ENCODE measurements at regions not wholly inside any gene's neighbourhood (a gene's known extent, or its start where the extent isn't known, plus 50 kb on each side); places are given as distances from the start of the nearest gene placed in this dataset.
"Not testable (repeated sequence)": the region's sequence is repeated elsewhere in the genome, so short reads cannot be mapped to it uniquely, and the experiment has no call there.

DNA sequence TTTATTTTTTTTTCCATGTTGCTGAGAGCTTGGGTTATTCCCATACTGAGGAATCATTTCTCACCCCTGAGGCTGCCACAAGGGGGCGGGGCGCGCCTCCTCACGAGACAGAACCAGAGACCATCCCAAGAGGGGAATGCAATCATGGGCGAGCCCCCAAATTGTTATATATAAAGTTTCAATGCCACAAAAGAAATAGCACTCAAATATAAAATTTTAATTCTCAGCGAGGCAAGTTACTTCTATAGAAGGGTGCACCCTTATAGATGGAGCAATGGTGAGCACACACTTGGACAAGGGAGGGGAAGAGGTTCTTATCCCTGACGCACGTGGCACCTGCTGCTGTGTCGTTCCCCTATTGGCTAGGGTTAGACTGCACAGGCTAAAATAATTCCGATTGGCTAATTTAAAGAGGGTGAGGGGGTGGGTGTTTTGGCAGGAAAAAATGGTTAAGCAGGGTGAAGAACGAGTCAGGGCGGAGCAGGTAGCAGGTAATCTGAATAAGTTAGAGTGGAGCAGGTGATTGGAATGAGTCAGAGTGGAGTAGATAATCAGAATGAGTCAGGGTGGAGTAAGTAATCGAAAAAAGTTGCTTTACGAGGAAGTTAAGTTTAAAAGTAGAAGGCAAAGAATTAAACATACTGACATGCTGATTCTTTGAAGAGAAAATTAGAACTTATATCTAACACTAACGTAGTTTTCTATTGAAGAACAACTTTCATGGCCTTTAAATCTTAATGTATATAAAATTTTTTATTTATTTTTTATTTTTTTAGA lies 177.5 kb downstream of the MTCL1 start:
- DNase-seq (ENCODE audit: low read depth in 3 of 3) = no peak

GRCh38 chr18:8883409-8883668 lies 178.0 kb downstream of the MTCL1 start:
- DNase-seq (ENCODE audit: low read depth in 3 of 3) = no peak

GRCh38 chr18:8887877-8888276 lies 182.5 kb downstream of the MTCL1 start:
- not testable (repeated sequence) for DNase-seq (ENCODE audit: low read depth in 3 of 3)

GRCh38 chr18:8889489-8889888 lies 184.1 kb downstream of the MTCL1 start:
- DNase-seq (ENCODE audit: low read depth in 3 of 3) = no peak

DNA sequence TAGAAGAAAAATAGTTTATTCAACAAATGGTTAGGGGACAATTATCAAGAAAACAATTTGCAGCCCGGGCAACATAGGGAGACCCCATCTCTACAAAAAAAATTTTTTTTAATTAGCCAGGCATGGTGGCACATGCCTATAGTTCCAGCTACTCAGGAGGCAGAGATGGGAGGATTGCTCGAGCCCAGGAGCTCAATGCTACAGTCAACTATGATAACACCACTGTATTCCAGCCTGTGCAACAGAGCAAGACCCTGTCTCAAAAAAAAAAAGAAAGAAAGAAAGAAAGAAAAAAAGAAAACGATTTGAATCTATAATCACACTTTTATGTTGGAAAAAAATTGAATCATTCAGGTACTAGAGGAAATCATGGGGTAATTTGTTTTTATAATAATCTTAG lies 185.1 kb downstream of the MTCL1 start:
- not testable (repeated sequence) for DNase-seq (ENCODE audit: low read depth in 3 of 3)

DNA sequence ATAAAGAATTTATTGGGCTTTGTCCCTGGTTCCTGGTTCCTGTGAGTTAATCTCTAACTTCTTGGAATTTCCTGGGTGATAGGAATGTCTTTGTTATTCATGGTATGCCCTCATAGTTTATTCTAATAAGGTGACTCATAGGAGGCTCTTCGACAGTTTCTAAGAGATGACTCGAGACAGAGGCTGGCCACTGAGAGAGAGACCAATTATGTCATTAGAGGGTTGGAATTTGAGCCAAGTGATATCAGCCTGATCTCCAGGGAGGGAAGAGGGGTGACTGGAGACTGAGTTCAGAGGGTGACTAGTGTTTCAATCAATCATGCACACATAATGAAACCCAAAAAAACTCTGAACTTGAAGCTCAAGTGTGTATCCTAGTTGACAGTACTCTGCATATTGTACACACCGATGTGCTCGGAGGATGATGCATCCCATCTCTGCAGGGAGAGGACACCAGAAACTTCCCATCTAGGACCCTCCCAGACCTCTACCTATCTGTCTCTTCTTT lies 185.7 kb downstream of the MTCL1 start:
- no peak for DNase-seq (ENCODE audit: low read depth in 3 of 3)

DNA sequence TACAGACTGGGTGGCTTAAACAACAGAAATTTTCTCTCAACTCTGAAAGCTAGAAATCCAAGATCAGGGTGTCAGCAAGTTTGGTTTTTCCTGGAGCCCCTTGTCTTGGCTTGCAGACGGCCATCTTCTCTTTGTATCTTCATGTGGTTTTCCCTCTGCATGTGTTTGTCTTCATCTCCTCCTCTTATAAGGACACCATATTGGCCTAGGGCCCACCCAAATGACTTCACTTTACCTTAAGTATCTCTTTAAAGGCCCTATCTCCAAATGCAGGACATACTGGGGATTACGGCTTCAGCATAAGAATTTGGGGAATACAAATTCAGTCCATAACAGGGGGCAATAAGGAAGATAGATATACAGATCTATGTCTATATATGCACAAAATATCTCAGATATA lies 187.9 kb downstream of the MTCL1 start:
- DNase-seq (ENCODE audit: low read depth in 3 of 3) = no peak

DNA sequence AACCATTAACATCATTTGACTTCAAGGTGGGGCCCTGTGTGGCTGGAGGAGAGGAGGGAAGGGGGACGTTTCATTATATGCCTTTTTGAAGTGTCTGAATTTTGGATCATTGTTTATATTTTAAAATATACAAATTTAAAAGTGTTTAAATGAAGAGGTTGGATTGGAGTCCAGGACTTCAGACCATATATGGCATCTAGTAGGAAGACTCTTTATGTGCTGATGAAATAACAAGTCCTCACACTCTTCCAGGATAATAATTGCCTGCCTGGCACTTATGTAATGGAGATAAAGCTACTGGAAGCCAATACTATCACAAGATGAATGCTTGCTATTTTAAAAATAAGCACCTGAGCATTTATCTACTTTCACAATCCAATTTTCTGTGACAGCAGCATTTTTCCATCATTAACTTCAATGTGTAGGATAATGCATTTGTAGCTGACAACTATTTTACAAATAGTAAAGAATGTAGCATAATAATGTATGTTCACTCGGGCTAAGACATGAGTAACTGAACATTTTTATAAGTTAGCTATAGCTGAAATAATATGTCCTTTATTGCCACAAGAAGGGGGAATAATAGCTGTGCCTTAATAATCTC lies 188.4 kb downstream of the MTCL1 start:
- no peak for DNase-seq (ENCODE audit: low read depth in 3 of 3)

- DNase-seq (ENCODE audit: low read depth in 3 of 3) = no peak
Observed at GRCh38 chr18:8894823-8895222, 189.5 kb downstream of the MTCL1 start.

DNA sequence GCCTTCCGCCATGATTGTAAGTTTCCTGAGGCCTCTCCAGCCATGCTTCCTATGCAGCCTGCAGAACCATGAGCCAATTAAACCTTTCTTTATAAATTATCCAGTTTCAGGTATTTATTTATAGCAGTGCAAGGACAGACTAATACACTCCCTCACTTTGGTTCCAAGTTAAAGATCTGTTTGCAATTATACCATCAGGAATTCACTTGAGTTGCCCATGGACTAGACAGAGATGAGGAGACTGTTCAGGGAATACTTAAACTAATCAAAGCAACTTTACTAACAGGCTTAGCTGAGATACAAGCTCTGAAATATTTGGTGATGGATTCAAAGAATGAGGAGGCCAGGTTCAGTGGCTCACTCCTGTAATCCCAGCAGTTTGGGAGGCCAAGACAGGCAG lies 190.0 kb downstream of the MTCL1 start:
- DNase-seq (ENCODE audit: low read depth in 3 of 3) = no peak

- DNase-seq (ENCODE audit: low read depth in 3 of 3) = no peak
Observed at GRCh38 chr18:8895987-8896619, 190.7 kb downstream of the MTCL1 start.

GRCh38 chr18:8899000-8899399 lies 193.6 kb downstream of the MTCL1 start:
- DNase-seq (ENCODE audit: low read depth in 3 of 3) = no peak

DNA sequence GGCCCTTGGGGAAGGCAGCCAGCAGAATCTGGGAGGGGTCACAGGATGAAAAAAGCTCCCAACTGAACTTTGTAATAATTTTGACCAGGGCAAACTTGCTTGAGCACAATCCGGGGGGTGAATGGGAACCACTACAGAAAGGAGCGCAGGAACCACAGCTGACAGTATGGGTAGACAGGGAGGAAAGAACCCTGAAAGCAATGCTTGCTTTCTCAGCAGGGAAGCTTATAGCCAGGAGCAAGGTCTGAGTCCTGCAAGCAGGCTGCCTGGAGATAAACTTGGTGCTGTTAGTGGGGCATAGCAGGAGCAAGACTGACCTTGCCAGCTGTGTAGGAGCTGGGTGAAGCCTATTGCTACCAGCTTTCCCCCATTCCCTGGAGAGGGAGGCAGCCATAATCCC lies 195.2 kb downstream of the MTCL1 start:
- DNase-seq (ENCODE audit: low read depth in 3 of 3) = no peak

GRCh38 chr18:8901019-8901418 lies 195.7 kb downstream of the MTCL1 start:
- no peak for DNase-seq (ENCODE audit: low read depth in 3 of 3)

DNA sequence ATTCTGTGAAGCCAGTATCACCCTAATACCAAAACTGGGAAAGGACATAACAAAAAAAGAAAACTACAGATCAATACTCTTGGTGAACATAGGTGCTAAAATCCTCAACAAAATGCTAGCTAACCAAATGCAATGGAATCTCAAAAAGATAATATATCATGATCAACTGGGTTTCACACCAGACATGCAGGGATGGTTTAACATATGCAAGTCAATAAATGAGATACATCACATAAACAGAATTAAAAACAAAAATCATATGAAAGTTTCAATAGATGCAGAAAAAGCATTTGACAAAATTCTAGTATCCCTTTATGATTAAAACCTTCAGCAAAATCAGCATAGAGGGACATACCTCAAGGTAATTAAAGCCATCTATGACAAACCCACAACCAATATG lies 198.2 kb upstream of the NDUFV2 start:
- no peak for DNase-seq (ENCODE audit: low read depth in 3 of 3)

- no peak for DNase-seq (ENCODE audit: low read depth in 3 of 3)
Observed at GRCh38 chr18:8908792-8909510, 193.5 kb upstream of the NDUFV2 start.

DNA sequence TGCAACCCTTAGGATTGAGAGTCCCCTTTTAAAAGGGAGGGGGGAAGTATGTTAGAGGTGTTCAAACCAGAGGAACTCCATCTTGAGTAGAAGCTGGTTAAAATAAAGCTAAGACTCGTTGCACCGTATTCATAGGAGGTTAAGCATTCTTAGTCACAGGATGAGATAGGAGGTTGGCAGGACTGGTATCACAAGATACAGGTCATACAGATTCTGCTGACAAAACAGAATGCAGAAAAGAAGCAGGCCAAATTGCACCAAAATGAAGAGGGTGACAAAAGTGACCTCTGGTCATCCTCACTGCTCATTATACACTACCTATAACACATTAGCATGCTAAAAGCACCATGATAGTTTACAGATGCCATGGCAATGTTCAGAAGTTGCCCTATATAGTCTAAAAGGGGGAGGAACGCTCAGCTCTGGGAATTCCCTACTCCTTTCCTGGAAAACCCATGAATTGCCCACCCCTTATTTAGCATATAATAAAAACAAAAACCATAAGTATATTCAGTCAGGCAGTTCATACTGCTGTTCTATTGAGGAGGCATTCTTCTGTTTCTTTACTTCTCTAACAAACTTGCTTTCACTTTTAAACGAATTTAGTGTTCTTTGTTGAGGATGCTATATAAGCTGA lies 192.2 kb upstream of the NDUFV2 start:
- DNase-seq (ENCODE audit: low read depth in 3 of 3) = no peak

GRCh38 chr18:8910843-8911242 lies 191.7 kb upstream of the NDUFV2 start:
- DNase-seq (ENCODE audit: low read depth in 3 of 3) = no peak

DNA sequence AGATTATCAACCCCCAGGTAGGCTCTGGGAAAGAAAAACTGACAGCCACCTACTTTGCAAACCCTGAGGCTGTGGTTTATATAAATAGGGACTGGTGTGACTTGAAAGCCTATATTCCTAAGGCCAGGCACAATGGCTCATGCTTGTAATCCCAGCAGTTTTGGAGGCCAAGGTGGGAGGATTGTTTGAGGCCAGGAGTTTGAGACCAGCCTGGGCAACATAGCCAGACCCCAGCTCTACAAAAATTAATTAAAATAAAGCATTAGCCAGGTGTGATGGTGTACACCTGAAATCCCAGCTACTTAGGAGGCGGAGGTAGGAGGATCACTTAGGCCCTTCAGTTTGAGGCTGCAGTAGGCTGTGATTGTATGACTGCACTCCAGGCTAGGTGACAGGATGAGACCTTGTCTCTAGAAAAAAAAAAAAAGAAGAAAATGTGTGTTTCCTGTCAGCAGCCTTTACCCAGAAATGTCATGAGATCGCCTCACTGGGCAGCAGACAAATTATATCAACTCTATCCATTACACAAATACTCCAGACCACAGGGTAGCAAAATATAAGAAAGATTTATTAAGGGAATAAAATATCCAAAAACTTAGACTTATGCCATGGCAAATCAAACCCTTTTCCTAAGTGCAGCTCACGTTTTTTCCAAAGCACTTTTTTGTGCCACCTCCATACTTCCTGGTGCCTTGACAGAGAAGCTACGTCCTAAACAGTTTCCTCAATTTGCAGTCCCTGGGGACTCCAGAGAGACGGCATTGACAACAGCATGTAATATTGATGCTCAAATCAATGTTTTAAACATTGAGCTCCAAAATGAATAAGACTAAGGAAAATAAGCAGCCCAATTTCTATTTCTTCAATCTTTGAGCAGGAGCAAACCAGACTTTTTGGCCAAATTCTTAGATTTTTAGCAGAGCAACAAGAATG lies 190.8 kb upstream of the NDUFV2 start:
- DNase-seq (ENCODE audit: low read depth in 3 of 3) = no peak

DNA sequence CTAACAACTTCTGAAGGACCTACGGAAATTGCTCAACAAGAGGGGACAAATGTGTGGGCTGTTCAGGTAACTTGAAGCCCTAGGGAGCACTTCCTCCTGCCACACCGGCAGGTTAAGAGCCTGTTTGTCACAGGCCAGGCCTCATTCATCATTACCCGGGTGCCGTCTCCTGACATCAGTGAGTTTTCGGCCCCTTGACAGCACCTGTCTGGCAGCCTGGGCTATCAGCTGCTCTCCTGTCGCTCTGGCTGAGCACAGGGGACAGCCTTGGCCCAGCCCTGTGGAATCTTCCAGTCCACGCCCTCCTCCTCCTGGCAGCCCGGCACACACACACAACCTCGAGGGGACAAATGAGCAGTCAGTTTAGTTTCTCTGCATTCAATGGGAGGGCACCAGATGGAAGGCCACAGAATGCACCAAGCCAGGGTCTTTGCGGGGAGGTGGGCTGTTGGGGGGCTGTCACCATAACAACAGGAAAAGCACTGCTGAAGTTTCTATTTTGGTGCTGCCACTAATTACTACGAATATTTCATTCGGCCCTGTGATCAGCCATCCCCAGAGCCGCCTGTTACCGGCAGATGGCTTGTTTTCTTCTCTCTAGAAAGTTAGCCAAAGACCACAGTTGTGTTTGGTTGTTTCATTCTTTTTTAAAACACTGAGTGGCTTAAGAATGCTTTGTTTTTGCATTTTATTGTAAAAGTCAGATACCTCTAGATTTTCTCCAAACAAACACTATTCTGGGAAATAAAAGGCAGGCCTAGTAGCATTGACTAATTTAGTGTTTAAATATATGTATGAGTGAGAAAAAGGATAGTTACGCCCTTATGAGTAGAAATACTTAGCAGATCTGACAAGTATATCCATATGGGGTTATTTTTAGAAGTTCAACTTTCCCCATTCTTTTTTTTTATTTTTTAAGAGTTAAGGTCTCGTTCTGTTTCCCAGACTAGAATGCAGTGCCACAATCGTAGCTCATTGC lies 189.9 kb upstream of the NDUFV2 start:
- no peak for DNase-seq (ENCODE audit: low read depth in 3 of 3)
